Calu3 (cell line): ENCODE measurements at regions not wholly inside any gene's neighbourhood (a gene's known extent, or its start where the extent isn't known, plus 50 kb on each side); places are given as distances from the start of the nearest gene placed in this dataset.

Experiments used
- BruUV-seq: library from RNA; stranded (reverse); fragments of 400-500 nt; replicated peaks from 2 replicates; lab custom pipeline; 2021; lab: Mats Ljungman, UMichigan
- CTCF ChIA-PET: fragments of 300-600 bp; sonication (Branson Sonifier 250); formaldehyde crosslinking; loops from one replicate; lab custom pipeline; 2022; ENCODE audit warnings: antibody characterized with exemption; lab: Charles Lee
- DNase-seq: peaks from one replicate; pipeline ENCODE4 v3.0.0; 2022
- H3K27ac Mint-ChIP-seq: one replicate; pipeline ENCODE4 v1.8.0; 2022; ENCODE audit warnings: mixed read lengths; ENCODE audit not compliant: unreplicated experiment
- H3K27me3 Mint-ChIP-seq: one replicate; pipeline ENCODE4 v1.8.0; 2022; ENCODE audit warnings: mixed read lengths; ENCODE audit not compliant: unreplicated experiment
- H3K36me3 Mint-ChIP-seq: one replicate; pipeline ENCODE4 v1.8.0; 2022; ENCODE audit warnings: mild to moderate bottlenecking, moderate library complexity, mixed read lengths; ENCODE audit not compliant: insufficient read depth, unreplicated experiment
- H3K4me1 Mint-ChIP-seq: one replicate; pipeline ENCODE4 v1.8.0; 2022; ENCODE audit warnings: mild to moderate bottlenecking, low read depth, mixed read lengths; ENCODE audit not compliant: unreplicated experiment
- H3K4me3 Mint-ChIP-seq: one replicate; pipeline ENCODE4 v1.8.0; 2022; ENCODE audit warnings: mild to moderate bottlenecking, low read depth, moderate library complexity, mixed read lengths; ENCODE audit not compliant: unreplicated experiment
- H3K9me3 Mint-ChIP-seq: one replicate; pipeline ENCODE4 v1.8.0; 2022; ENCODE audit warnings: low read depth, mixed read lengths; ENCODE audit not compliant: unreplicated experiment
- intact Hi-C: fragments of 100-400 bp; cut with micrococcal nuclease; formaldehyde crosslinking; loops from one replicate; pipeline ENCODE4 v1.10.0; 2022; ENCODE audit not compliant: unreplicated experiment
- TF ChIP-seq, protein P1 (sequence below): fragments of 200-600 bp; IDR thresholded peaks from one replicate; pipeline ENCODE4 v1.8.0; 2022; ENCODE audit warnings: antibody characterized with exemption; ENCODE audit not compliant: unreplicated experiment

DNA sequence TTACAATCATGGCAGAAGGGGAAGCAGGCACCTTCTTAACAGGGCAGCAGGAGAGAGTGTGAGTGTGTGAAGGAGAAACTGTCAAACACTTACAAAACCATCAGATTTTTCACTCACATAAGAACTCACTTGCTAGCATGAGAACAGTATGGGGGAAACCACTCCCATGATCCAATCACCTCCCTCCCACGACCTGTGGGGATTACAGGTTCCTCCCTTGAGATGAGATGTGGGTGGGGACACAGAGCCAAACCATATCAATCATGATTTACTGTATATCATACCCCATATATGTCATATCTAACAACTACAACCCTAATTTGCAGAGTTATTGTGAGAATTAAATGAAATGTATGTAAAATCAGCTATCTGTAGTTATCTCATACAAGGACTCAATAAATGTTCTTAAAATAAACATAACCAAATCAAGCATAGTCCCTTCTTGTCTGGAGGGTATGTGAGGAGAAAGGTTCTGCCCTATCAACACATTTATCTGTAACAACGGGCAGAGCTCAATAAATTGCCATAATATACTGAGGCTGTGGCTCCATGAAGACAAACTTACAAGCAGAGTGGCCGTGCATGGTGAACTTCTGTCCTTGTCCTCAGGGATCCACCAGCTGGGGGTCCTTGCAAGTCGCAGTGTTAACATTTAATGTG lies 504.7 kb downstream of the SOX2 start:
- CTCF ChIA-PET = no interaction called here
- BruUV-seq = no TSS peak

DNA sequence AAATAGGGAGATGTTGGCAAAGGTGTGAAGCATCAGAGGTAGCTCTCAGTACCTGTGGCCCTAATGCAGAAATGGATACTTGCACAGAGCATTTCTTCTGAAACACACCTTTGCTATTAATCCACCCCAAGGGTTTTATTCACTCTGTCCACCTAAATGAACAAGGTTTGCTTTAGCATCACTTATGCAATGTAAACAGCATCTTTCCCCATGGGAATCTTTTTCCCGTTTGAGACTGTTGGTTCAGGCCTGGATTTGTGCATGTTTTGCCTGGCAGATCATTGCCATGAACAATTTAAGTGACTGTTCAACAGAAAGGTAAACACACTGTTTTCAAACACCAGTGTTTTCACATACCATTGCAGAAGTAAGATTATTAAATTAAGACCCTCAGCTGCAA lies 508.3 kb downstream of the SOX2 start:
- H3K36me3 Mint-ChIP-seq = no peaks in the 10 kb centered on the region
- intact Hi-C loops = no loop called here
- no peak for DNase-seq
- H3K4me1 Mint-ChIP-seq = no peaks in the 10 kb centered on the region
- H3K9me3 Mint-ChIP-seq = no peaks in the 10 kb centered on the region
- CTCF ChIA-PET = no interaction called here
- BruUV-seq = no TSS peak
- H3K27me3 Mint-ChIP-seq = no peaks in the 10 kb centered on the region
- H3K27ac Mint-ChIP-seq = no peak overlapping the region
- H3K4me3 Mint-ChIP-seq = no peak overlapping the region
- TF ChIP-seq, protein P1, sequence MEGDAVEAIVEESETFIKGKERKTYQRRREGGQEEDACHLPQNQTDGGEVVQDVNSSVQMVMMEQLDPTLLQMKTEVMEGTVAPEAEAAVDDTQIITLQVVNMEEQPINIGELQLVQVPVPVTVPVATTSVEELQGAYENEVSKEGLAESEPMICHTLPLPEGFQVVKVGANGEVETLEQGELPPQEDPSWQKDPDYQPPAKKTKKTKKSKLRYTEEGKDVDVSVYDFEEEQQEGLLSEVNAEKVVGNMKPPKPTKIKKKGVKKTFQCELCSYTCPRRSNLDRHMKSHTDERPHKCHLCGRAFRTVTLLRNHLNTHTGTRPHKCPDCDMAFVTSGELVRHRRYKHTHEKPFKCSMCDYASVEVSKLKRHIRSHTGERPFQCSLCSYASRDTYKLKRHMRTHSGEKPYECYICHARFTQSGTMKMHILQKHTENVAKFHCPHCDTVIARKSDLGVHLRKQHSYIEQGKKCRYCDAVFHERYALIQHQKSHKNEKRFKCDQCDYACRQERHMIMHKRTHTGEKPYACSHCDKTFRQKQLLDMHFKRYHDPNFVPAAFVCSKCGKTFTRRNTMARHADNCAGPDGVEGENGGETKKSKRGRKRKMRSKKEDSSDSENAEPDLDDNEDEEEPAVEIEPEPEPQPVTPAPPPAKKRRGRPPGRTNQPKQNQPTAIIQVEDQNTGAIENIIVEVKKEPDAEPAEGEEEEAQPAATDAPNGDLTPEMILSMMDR = no peak

More for the DNA sequence above, 504.7 kb downstream of the SOX2 start:
- no peak for DNase-seq
- Mint-ChIP-seq H3K36me3 (peaks cover 6% of the 10 kb centered on the region), H3K27me3 (no peaks in the 10 kb centered on the region), H3K27ac (no peak overlapping the region), H3K4me3 (no peak overlapping the region), H3K4me1 (peaks cover 17% of the 10 kb centered on the region), H3K9me3 (no peaks in the 10 kb centered on the region)
- TF ChIP-seq, protein P1 = no peak
- intact Hi-C loops = no loop called here

DNA sequence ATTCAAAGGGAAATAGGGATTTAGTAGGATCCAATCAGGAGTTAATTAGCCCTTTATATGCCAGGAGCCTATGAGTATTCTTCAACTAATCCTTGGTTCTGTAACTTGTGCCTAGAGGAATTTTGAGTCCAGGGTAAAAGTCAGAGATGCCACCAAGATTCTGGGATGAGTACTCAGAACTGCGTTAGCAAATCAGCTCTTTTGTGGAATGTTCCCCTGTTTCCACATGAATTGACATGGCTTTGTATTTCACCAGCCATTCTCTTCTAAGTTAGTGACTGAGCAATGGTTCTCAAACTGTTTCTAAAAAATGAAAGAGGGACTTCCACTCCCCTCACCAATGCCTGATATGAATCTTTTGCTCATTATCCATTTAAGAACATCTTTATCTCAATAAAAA lies 508.7 kb downstream of the SOX2 start:
- no peak for DNase-seq
- Mint-ChIP-seq H3K27ac (no peak overlapping the region), H3K9me3 (peaks cover 3% of the 10 kb centered on the region), H3K4me1 (no peaks in the 10 kb centered on the region), H3K27me3 (no peaks in the 10 kb centered on the region), H3K36me3 (no peaks in the 10 kb centered on the region), H3K4me3 (no peak overlapping the region)
- intact Hi-C loops = no loop called here
- no TSS peak for BruUV-seq
- TF ChIP-seq, protein P1 = no peak
- CTCF ChIA-PET = no interaction called here

DNA sequence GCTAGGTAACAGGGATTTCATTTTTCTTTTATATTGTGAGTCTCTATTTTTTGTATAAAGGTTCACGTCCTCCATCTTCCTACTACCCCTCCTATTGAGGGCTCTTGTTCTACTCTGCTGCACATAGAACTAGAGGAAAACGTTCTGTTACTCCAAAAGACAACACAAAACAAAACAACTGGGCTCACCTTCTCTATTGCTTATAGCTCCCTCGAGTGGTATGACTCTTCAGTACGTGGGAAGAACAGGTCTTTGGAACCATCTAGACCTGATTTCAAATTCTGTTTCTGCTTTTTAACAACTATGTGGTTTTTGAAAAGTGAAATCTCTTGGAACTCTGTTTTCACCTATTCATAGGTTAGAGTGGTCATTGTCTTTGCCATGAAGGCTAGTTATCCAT lies 515.3 kb downstream of the SOX2 start:
- Mint-ChIP-seq H3K27me3 (no peaks in the 10 kb centered on the region), H3K36me3 (no peaks in the 10 kb centered on the region), H3K4me3 (no peak overlapping the region), H3K27ac (no peak overlapping the region), H3K9me3 (peaks cover 4% of the 10 kb centered on the region), H3K4me1 (no peaks in the 10 kb centered on the region)
- no TSS peak for BruUV-seq
- CTCF ChIA-PET = no interaction called here
- DNase-seq = no peak
- TF ChIP-seq, protein P1 = no peak
- intact Hi-C loops = no loop called here
